HG03108 (cell line): ENCODE measurements at regions not wholly inside any gene's neighbourhood (a gene's known extent, or its start where the extent isn't known, plus 50 kb on each side); places are given as distances from the start of the nearest gene placed in this dataset.

Experiments used
- ATAC-seq: cut with Tn5 transposase; IDR thresholded peaks from one replicate; pipeline ENCODE4 v1.9.1; 2021; ENCODE audit warnings: moderate library complexity; ENCODE audit not compliant: unreplicated experiment

DNA sequence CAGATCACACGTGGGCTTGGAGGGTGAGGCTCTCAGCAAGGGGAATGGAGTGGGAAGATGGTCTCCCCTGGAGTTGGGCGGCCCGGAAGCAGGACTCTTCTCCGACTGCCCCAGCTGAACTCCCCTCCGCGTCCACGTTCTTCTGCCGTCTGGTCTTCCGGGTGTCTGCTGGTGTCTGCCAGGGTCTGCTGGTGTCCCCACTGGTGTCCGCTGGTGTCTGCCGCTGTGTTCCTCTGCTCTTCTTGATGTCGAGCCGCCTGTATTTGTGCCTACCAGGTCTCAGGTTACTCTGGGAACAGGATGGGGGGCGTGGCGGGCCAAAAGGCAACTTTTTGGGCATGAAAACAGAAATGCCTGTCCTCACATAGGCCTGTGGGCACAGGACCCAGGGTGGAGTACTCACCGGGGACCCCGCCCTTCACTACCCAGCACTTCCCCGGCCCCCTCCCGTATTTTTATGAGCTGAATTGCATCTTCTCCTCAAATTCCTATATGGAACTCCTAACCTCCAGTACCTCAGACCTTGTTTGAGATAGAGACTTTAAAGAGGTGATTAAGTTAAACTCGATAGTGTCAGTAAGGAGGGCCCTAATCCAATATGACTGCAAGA, 675.4 kb downstream of the SEMA5A start:
- no peak for ATAC-seq

DNA sequence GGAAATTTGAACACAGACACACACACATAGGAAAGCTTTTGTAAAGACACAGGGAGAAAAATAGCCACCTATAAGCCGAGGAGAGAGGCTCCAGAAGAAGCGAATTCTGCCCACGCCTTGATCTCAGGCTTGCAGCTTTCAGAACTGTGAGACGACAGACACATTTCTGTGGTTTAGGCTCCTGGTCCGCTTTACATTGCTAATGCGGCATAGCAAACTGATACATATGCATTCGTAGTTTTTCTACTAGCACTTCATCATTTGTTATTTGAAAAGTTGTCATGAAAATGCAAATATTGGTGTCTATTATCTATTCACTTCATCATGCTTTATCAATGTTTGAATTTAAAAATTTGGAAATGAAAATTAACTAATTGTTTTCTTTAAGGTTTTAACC, 674.9 kb downstream of the SEMA5A start:
- ATAC-seq: no peak

DNA sequence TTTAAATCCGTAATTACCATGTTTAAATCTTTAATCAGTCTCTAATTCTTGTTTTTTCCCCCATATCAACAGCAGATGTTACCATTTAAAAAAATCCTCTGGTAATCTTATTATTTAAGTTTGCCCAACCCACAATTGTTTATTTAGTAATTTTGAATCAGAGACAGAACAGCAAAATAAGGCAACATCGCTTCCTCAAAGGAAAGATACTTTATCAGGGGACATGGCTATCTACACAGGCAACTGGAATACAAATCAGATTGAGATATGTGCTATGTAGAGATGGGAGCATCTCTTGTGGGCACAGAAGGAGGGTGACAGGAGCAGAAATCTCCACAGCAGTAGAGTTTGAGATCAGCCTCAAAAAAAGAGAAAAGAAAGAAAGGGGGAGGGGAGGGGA, 674.4 kb downstream of the SEMA5A start:
- no peak for ATAC-seq

DNA sequence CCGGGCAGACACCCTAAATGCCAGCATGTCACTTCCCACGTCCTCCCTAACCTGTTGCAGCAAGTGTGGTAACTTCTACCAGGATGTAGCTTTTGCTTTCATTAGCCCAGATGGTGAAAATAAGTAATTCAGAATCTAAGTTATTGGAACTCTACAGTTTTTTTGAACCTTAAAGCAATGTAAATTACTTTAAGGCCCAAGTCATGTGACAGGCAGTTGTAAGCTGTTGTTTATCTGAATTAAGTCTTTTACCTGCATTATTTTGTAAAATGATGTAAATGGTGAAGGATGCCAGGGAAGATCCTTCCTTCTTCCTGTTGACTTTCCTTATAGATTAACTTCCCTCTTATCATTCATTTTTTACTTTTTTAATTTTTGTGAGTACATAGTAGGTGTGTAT, 670.2 kb downstream of the SEMA5A start:
- no peak for ATAC-seq

DNA sequence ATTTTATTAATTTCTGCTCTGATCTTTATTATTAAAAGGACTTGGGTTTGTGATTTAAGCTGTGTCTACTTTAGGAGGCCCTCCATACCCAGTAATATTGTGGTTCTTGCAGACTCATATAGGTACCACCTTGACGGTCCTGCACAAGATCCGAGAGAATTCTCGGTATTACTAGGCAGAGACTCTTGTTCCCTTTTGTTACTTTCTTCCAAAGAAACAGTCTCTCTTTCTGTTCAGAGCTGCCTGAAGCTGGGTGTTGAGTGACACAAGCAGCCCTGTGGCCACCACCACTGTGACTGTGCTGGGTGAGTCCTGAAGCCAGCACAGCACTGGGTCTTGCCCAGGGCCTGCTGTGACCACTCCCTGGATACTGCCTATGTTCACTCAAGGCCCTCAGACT, 666.6 kb downstream of the SEMA5A start:
- ATAC-seq: no peak

DNA sequence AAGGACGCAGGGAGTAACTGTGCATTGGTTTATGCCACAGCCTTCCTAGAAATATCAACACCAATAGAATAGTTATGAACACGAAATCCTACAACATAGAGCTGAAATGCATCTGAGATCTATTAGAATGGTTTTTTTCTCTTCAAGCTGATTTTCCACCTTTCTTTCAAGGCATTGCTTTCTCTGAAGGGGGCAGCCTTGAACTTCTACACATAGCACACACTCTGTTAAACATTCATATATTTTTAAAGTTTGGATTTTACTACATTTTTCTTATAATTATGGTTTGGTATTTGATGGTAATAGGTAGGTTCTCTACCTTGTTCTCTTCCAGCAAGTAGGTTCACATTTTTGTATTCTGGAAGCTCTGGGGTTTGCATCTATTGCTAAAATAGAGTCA, 661.8 kb downstream of the SEMA5A start:
- ATAC-seq: no peak

DNA sequence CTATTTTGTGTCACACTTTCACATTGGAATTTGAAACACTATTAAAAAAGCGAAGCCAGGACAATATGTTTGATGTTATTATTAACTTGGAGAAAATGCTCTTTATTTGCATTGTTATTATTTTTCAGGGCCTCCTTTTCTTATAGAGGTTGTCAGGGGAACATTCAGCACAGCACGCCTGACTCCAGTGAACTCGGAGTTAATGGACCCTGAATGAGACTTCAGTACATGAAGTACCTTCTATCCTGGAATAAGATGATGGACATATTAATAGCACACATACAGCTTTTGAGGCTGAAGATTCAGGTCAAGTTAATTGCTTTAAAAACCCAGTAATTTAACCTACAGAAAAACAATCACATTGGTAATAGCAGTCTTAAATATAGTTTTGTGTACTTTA, 652.9 kb downstream of the SEMA5A start:
- ATAC-seq: no peak

DNA sequence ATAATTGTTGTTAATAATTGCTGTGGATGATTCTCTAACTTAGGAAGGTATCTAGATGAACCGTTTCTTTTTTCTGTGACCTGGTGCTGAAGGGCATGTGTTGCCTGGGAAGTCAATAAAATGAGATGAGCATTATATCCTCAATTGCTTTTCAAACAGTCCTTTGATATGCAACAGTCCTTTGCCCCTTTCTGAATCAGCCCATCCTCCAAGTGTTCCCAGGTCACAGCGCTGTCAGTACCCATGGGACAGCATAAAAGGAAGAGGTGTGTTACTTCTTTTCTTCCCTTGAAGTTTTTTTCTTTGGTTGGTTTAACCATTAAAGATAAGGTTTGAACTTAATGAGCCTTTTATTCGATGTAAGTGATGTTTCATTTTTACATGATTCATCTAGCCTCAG, 651.8 kb downstream of the SEMA5A start:
- no peak for ATAC-seq

DNA sequence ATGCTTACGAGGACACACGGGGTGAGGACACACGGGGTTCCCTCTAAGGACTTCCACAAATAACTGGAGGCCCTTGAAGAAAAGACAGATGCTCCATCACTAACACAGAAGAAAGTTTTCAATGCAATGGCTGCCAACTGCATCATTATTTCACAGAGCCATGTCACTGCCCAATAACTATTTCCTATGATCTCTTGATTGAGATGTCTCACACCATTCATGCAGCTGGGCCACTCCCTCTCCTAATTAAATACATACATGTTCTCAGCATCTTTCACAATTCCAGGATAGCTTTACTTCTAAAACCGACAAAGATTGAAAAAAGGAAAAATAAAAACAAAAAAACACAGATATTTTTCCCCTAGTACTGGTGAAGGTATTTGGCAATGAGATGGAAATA, 650.8 kb downstream of the SEMA5A start:
- ATAC-seq: no peak

DNA sequence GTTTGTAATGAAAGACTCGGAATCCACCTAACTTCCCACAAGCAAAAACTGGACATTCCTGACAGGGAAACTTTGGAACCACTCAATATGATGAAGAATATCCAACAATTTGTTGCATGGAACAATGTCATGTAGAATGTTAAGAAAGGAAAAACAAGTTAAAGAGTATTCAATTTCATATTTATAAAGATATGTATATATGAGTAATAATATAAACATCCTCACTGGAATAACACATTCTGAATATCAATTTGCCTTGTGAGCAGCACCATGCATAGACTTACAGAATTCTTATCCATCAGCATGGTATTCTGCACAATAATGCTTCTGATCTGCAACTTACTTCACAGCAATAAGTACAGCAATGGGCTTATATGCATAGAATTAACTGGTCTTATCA, 650.3 kb downstream of the SEMA5A start:
- no peak for ATAC-seq

DNA sequence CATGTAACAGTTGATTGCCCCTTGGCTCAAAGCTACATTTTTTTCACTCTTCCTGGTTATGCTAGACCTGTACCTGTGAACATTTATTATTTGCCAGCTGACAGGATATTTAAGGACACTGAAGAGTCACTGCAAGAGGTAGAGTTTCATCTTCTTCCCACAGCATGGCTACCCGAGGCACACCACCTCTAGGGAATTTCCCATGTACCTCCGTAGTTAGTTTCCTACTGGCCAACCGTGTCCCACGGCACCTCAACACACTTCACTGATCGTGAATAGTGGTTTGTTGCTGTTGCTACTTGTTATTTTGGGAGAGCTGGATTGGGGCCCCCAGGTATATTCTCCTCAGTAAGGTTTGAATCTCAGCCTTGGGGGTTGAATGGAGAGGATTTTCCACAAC, 648.6 kb downstream of the SEMA5A start:
- no peak for ATAC-seq

DNA sequence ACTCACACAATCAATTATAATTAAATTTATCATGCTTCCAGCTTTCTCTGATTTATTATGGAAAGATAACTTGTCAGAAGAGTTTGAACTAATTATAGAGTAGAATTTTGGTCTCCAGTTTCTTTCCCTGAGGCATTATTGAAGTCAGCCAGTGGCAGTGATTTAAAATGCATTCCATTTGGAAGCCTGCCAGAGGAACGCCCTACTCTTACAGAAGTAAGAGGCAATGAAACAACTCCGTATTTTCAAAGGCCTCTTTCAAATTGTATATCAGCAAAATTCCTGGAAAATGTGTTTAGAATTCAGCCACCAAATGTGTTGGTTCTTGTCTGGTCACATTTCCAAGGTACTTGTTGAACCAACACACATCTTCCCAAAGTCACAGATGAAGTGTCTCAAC, 640.9 kb downstream of the SEMA5A start:
- no peak for ATAC-seq

DNA sequence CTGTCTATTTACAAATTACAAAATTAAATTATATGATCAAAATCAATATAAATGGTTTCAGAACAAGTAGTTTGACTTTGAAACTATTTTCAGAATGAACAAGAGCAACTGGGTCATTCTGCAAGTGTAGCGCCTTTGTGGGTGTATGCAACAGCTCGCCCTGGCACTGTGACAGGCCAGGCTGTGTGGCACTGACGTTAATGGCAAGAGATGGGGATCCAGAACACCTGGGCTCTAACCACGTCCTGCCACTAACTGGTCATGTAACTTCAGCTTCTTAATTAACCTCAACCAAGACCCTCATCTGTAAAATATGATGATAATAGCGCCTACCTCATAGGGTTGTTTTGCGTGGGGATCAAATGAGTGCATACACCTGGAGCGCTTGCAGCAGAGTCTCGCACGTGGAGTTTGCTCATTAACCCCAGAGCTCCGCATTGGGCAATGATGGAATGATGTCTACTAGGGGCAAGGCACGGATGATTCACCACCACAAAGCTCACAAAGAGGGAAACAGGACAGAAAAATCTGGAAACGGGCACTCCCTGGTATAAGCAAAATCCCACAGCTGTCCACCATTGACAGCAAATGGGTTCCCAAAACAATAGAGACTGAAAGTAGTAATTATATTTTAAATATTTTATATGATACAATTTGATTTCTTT, 639.4 kb downstream of the SEMA5A start:
- no peak for ATAC-seq

DNA sequence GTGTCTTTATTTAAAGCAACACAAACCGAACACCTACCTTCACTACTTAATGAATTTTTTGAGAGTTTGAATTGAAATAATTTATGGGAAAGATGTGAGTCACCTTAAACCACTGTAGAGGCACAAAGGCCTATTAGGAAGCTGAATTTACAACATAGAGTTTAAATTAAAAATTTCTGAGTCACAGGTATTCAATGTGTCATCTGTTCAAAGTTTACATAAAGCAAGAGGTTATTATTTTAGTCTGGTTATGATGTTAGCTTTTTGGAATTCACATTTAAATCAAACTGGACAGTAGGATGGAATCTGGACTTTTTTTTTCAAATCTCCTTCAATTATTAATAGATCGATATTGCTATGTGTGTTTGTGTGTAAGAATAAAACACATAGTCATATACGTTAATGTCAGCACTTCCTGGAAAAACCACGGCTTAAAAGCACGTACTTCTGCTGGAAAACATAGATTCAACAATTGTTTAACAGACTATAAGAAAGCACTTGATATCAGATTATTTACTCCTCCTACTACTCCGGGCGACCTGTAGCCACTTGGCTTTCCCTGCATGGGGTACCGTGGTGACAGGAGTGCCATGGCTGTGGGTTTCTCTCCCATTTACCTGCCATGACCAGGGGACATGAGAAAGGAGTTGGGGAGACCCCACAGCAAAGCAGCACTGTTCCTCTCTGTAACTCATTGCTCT, 638.6 kb downstream of the SEMA5A start:
- no peak for ATAC-seq

DNA sequence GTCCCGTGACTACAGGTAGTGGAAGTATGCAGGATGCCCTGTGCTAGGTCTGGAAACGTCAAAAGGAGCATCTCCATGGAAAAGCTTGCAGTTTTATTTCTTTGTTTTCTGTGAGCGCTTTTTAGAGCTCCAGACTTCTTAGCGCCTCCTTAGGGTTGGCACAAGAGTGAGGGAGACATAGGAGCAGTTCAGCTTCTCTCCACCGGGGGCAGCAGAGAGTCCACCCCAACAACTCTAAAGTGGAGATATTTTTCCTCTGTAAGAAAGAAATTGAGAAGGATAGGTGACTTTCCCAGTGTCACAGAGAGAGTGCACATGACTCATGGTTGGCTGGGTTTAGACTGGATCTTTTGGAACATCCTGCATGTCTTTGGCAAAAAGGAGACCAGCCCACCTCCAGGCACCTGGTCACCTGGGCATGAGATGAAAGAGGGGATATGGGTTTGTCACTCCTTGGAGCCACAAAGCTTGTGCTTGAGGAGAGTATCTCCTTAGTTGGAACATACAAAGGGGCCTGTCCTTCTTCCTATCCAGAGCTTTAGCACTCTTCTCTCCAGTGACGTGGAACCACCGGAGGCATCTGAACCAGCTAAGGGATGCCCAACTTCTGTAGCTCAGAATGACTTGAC, 637.7 kb downstream of the SEMA5A start:
- no peak for ATAC-seq

DNA sequence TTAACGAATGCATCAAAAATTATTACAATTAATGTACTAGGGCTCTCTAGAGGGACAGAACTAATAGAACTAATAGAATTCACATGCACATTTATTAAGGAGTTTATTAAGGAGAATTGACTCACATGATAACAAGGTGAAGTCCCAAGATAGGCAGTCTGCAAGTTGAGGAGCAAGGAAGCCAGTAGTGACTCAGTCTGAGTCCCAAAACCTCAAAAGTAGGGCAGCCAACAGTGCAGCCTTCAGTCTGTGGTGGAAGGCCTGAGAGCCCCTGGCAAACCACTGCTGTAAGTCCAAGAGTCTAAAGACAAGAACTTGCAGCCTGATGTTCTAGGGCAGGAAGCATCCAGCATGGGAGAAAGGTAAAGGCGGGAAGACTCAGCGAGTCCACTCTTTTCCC, 633.8 kb downstream of the SEMA5A start:
- ATAC-seq: no peak

DNA sequence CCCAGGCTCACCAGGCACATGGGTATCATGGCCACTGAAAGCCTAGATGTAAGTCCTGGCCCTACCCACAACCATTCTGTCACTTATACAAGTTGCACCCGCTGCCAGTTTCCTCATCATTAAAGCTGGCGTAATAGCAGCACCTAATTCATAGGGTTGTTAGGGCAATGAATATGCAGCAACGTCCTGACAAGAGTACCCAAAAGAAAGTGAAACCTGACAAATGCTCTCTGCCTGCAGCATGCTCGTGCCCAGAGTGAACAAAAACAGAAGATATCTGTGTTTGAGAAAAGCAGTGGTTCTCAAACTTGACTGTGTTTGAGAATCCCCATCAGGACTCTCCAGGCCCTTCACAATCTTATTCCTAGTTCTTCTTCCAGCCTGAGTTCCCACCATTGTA, 632.4 kb downstream of the SEMA5A start:
- no peak for ATAC-seq

DNA sequence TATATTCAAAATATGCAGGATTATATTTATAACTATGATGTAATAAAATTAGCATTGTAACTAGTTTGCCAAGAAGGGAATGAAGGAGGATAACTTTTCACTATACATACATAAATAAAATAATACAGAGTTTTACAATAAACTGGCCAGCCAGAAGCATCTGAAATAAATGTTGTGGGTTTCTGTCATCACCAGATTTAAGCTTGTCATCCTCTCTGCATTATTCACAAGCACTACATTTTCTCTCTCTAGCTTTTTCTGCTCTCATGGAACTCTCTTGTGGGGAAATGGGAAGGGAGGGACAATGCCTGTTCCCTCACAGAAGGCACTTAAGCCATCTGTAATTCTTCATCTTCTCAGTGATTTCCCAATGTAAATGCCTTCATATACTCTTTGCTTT, 626.8 kb downstream of the SEMA5A start:
- no peak for ATAC-seq

DNA sequence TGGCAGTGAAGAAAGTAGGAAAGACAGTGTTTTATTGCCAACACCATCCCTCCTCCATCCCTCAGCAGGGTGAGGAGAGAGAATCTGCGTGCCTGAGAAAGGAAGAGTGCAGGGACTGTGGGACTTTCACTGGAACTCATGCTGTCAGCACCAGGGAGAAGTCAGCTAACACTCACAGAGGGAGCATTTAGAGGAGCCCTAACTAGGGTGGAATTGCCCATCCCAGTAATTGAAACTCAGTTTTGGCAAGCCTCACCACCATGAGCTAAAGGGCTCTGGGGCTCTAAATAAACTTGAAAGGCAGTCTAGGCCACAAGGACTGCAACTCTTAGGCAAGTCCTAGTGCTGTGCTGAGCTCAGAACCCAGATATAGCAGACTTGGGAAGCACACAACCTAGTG, 622.3 kb downstream of the SEMA5A start:
- no peak for ATAC-seq

DNA sequence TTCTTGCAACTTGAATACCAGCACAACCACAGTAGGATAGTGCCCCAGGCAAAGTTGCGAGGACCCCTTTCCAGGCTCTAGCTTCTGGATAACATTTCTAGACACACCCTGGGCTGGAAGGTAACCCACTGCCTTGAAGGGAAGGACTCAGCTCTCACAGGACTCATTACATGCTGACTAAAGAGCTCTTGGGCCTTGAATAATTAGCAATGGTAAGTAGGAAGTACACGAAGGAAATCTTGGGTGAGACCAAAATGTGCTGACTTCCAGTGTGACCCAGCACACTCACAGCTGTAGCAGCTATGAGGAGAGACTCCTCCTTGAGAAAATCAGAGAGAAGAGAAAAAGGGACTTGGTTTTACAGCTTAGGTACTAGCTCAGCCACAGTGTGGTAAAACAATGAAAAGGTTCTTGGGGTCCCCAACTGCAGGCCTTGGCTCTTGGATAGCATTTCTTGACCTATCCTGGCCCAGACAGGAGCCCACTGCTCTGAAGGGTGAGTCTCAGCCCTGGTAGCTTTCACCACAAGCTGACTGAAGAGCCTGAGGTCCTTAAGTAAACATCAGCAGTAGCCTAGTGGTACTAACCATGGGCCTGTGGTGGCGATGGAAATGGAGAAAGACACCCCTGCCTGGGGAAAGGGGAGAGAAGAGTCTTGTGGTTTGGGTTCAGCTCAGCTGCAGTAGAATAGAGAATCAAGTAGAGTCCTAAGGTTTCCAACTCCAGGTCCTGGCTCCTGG, 621.7 kb downstream of the SEMA5A start:
- ATAC-seq: no peak

DNA sequence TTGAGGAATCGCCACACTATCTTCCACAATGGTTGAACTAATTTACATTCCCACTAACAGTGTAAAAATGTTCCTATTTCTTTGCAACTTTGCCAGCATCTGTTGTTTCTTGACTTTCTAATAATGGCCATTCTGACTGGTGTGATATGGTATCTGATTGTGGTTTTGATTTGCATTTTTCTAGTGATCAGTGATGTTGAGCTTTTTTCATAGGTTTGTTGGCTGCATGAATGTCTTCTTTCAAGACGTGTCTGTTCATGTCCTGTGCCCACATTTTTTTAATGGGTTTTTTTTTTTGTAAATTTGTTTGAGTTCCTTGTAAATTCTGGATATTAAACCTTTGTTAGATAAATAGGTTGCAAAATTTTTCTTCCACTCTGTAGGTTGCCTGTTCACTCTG, 615.9 kb downstream of the SEMA5A start:
- ATAC-seq: no peak
